Naive thymus-derived CD4-positive, alpha-beta T cell (primary cell): ENCODE measurements at regions not wholly inside any gene's neighbourhood (a gene's known extent, or its start where the extent isn't known, plus 50 kb on each side); places are given as distances from the start of the nearest gene placed in this dataset.
A peak's percentile ranks its signal among the peaks of the same experiment; 100 is the strongest.

Experiments used
- ATAC-seq: fragments of 150-1000 bp; cut with Tn5 transposase; 2 replicates; pipeline ENCODE4 v1.10.0; 2021; ENCODE audit warnings: mild to moderate bottlenecking, moderate library complexity
- CTCF ChIA-PET: fragments of 350-600 bp; sonication (Branson Sonifier 250); formaldehyde crosslinking; loops from one replicate; lab custom pipeline; 2021; ENCODE audit warnings: antibody characterized with exemption; lab: Charles Lee
- POLR2A ChIA-PET: fragments of 350-600 bp; sonication (Branson Sonifier 250); formaldehyde crosslinking; loops from one replicate; lab custom pipeline; 2021; ENCODE audit warnings: antibody characterized with exemption, inconsistent platforms; lab: Charles Lee
- DNase-seq, 9 donors: peaks; one replicate each; pipeline versions ENCODE4 v3.0.0 to v3.0.0-alpha.2; 2020 to 2022; ENCODE audit warnings: mixed read lengths in 1 of 9
- H3K27ac ChIP-seq: one replicate; pipeline ENCODE4 v1.7.0; 2013; ENCODE audit warnings: mild to moderate bottlenecking, low read depth, low read length, moderate library complexity
- H3K27me3 ChIP-seq, 2 donors: one replicate each; pipeline ENCODE4 v1.7.0; 2013; ENCODE audit warnings: low read length in 2 of 2, mild to moderate bottlenecking in 2 of 2, moderate library complexity in 2 of 2; ENCODE audit not compliant: control insufficient read depth in 2 of 2, insufficient read depth in 2 of 2
- H3K36me3 ChIP-seq, 3 experiments: 1 replicate in 2 of 3; 2 replicates in 1 of 3; pipeline ENCODE4 v1.7.0; 2013; ENCODE audit warnings: low read length in 3 of 3, mild to moderate bottlenecking in 3 of 3, moderate library complexity in 1 of 3; ENCODE audit not compliant: insufficient read depth in 3 of 3, control insufficient read depth in 2 of 3
- H3K4me1 ChIP-seq, 2 donors: one replicate each; pipeline ENCODE4 v1.7.0; 2013; ENCODE audit warnings: low read length in 2 of 2, mild to moderate bottlenecking in 2 of 2, moderate library complexity in 1 of 2; ENCODE audit not compliant: control insufficient read depth in 2 of 2, insufficient read depth in 2 of 2
- H3K4me3 ChIP-seq: 2 replicates; pipeline ENCODE4 v1.7.0; 2013; ENCODE audit warnings: mild to moderate bottlenecking, low read length
- H3K9me3 ChIP-seq, 3 experiments: 1 replicate in 2 of 3; 2 replicates in 1 of 3; pipeline ENCODE4 v1.7.0; 2013; ENCODE audit warnings: low read length in 3 of 3; ENCODE audit not compliant: control insufficient read depth in 2 of 3
- H3K27ac Mint-ChIP-seq, 9 donors: one replicate each; pipeline ENCODE4 v1.8.0; 2020 to 2022; ENCODE audit warnings: mixed read lengths in 9 of 9, mild to moderate bottlenecking in 8 of 9, moderate library complexity in 5 of 9, inconsistent platforms in 2 of 9
- H3K27me3 Mint-ChIP-seq, 5 donors: one replicate each; pipeline ENCODE4 v1.8.0; 2021 to 2022; ENCODE audit warnings: mixed read lengths in 5 of 5, mild to moderate bottlenecking in 1 of 5
- H3K36me3 Mint-ChIP-seq, 5 donors: one replicate each; pipeline ENCODE4 v1.8.0; 2020 to 2022; ENCODE audit warnings: mixed read lengths in 5 of 5, mild to moderate bottlenecking in 3 of 5, inconsistent platforms in 1 of 5
- H3K4me1 Mint-ChIP-seq, 7 donors: one replicate each; pipeline ENCODE4 v1.8.0; 2020 to 2022; ENCODE audit warnings: mixed read lengths in 7 of 7, mild to moderate bottlenecking in 3 of 7, inconsistent platforms in 1 of 7
- H3K4me3 Mint-ChIP-seq, 10 donors: one replicate each; pipeline ENCODE4 v1.8.0; 2020 to 2022; ENCODE audit warnings: mild to moderate bottlenecking in 10 of 10, mixed read lengths in 10 of 10, moderate library complexity in 6 of 10, inconsistent platforms in 2 of 10
- H3K9me3 Mint-ChIP-seq, 11 donors: one replicate each; pipeline ENCODE4 v1.8.0; 2020 to 2022; ENCODE audit warnings: mixed read lengths in 11 of 11, mild to moderate bottlenecking in 4 of 11, inconsistent platforms in 1 of 11, moderate library complexity in 1 of 11
- intact Hi-C, 2 donors: fragments of 100-400 bp; cut with micrococcal nuclease; formaldehyde crosslinking; loops; one replicate each; pipeline ENCODE4 v1.15.1; 2023

DNA sequence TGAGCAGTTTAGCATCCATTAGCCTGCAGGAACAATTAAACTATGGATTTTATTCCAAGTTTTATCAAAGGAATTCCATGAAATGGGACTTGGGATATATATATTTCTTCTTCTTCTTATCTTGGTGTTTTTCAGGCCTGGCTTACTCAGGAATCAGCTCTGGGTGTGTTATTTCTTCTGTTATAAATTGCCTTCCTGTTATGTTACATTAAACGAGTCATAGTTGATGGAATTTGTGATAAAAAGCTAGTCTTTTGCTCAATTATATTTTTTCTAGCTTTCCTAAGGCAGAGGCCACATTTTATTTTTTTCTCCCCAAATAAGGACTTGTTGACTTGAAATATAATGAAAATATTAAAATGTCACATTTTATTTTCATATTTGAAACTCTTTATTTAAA, 141.3 kb downstream of the EPC1 start:
- Mint-ChIP-seq H3K27ac (no peak overlapping the region), H3K9me3 (peaks cover 0 to 5% (median 0%) of the 10 kb centered on the region in 11 donors), H3K4me1 (peaks cover 0 to 5% (median 4%) of the 10 kb centered on the region in 7 donors), H3K36me3 (peaks cover 0 to 4% (median 0%) of the 10 kb centered on the region in 5 donors), H3K4me3 (no peak overlapping the region), H3K27me3 (peaks cover 0 to 6% (median 0%) of the 10 kb centered on the region in 5 donors)
- ChIA-PET CTCF (interaction anchor here (1.0 to 1.4 kb wide), 2 partner anchors 19 to 344 kb away, joined by 3 to 4 read pairs; no protein-coding TSS in a partner anchor), POLR2A (interaction anchor here (0.7 kb wide), 1 partner anchor 775 kb away, joined by 3 read pairs; no protein-coding TSS in a partner anchor)
- Histone ChIP-seq H3K27me3 (no peaks in the 10 kb centered on the region), H3K36me3 (no peaks in the 10 kb centered on the region), H3K27ac (no peak overlapping the region), H3K4me3 (no peak overlapping the region), H3K9me3 (no peaks in the 10 kb centered on the region), H3K4me1 (no peaks in the 10 kb centered on the region)
- ATAC-seq = no peak
- intact Hi-C loops = loop anchor here in 1 of 2 donors (2.0 kb wide), 1 partner anchor 1479 kb away; no protein-coding TSS in a partner anchor
- DNase-seq = no peak

DNA sequence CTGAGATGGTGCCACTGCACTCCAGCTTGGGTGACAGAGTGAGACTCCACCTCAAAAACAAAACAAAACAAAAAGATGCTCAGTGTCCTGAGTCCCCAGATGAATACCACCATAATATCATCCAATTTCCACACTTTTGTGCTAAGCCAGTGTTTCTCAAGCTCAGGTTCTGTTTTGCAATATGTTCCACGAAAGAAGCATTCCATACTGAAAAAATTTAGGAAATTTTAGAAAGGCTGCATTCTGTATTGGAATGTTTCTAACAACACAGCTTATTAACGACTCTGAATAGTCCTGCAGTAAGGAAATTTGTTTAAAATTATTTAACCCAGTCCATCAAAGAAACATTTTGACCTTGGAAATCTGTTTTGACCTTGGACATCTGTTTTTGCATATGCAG, 142.4 kb downstream of the EPC1 start:
- POLR2A ChIA-PET = no interaction called here
- no peak overlapping the region for H3K27ac ChIP-seq
- H3K27ac Mint-ChIP-seq = no peak overlapping the region
- H3K4me1 Mint-ChIP-seq = peaks cover 0 to 5% (median 4%) of the 10 kb centered on the region in 7 donors
- H3K27me3 Mint-ChIP-seq = peaks cover 0 to 6% (median 0%) of the 10 kb centered on the region in 5 donors
- H3K9me3 Mint-ChIP-seq = peaks cover 0 to 5% (median 0%) of the 10 kb centered on the region in 11 donors
- H3K36me3 Mint-ChIP-seq = peaks cover 0 to 4% (median 0%) of the 10 kb centered on the region in 5 donors
- H3K27me3 ChIP-seq = peaks cover 0 to 3% of the 10 kb centered on the region in 2 donors
- no peak overlapping the region for H3K4me3 Mint-ChIP-seq
- intact Hi-C loops = no loop called here
- ATAC-seq = no peak
- CTCF ChIA-PET = interaction anchor here (0.5 to 1.4 kb wide), 3 partner anchors 40 to 483 kb away, joined by 3 to 6 read pairs (median 3); no protein-coding TSS in a partner anchor
- no peaks in the 10 kb centered on the region for H3K36me3 ChIP-seq
- no peaks in the 10 kb centered on the region for H3K9me3 ChIP-seq
- no peak overlapping the region for H3K4me3 ChIP-seq
- DNase-seq = no peak
- no peaks in the 10 kb centered on the region for H3K4me1 ChIP-seq

DNA sequence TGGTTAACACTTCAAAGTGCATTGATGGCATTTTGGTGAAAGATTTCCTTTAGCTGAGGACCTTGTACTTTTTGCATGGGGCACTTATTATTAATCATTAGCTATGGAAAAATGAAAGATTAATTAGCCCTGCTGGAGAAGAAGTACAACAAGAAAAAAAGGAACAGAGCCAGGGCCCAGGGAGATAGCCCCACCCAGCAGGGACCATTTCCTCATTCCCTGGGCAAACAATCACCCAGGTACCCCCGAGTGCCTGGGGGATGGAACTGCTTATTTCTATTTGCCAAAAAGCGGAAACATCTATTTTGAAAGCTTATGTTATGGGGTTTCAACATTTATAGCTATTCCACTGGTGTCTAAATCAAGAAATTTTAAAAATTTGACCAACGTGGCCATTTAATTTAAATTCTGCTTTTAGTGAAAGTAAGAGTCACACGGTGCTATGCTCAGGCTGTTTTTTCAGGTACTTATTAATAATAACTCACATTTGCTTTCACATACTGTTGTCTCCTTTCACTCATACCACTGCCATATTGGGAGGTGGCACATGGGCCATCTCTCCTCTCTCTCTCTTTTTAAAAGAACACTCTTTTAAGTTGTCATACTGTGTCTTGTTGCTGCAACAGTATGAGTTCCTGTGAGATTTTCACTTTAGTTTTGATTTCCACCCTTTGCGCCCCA, 143.6 kb upstream of the KIF5B start:
- Mint-ChIP-seq H3K4me3 (no peak overlapping the region), H3K27ac (no peak overlapping the region)
- intact Hi-C loops = loop anchor here in 1 of 2 donors (10.0 kb wide), 1 partner anchor 805 kb away; no protein-coding TSS in a partner anchor

DNA sequence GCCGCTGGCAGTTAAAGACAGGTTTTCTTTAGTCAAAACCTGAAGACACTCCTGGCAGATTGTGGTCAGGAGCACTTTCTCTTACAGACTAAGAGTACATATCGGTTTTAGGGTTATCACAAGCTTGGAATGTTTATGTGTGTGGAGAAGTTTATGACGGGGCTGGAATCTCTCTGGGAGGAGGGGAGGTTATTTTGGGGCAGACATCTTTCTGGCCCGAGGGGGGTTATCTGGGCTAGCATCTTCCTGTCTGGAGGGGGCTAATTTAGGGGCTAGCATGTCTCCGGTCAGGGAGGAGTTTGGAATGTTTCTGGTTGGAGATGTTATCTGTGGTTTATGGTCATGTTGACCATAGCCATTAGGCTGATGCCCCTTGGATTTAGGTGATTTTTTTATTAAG, 141.2 kb upstream of the KIF5B start:
- Histone ChIP-seq H3K4me1 (no peaks in the 10 kb centered on the region), H3K36me3 (no peaks in the 10 kb centered on the region), H3K27me3 (peaks cover 0 to 3% of the 10 kb centered on the region in 2 donors), H3K27ac (no peak overlapping the region), H3K4me3 (no peak overlapping the region), H3K9me3 (no peaks in the 10 kb centered on the region)
- no peak overlapping the region for H3K4me3 Mint-ChIP-seq
- H3K36me3 Mint-ChIP-seq = no peaks in the 10 kb centered on the region
- H3K9me3 Mint-ChIP-seq = no peaks in the 10 kb centered on the region
- POLR2A ChIA-PET = interaction anchor here (0.6 kb wide), 1 partner anchor 132 kb away, joined by 3 read pairs; no protein-coding TSS in a partner anchor
- CTCF ChIA-PET = no interaction called here
- intact Hi-C loops = loop anchor here in 1 of 2 donors (10.0 kb wide), 1 partner anchor 807 kb away; no protein-coding TSS in a partner anchor
- no peak for DNase-seq
- peaks cover 0 to 8% (median 0%) of the 10 kb centered on the region in 5 donors for H3K27me3 Mint-ChIP-seq
- peaks cover 0 to 6% (median 0%) of the 10 kb centered on the region in 7 donors for H3K4me1 Mint-ChIP-seq
- ATAC-seq = no peak
- no peak overlapping the region for H3K27ac Mint-ChIP-seq

More for the DNA sequence above, 143.6 kb upstream of the KIF5B start:
- POLR2A ChIA-PET = no interaction called here
- Mint-ChIP-seq H3K27me3 (peaks cover 0 to 6% (median 2%) of the 10 kb centered on the region in 5 donors), H3K9me3 (peaks cover 0 to 5% (median 0%) of the 10 kb centered on the region in 11 donors), H3K4me1 (peaks cover 0 to 8% (median 0%) of the 10 kb centered on the region in 7 donors), H3K36me3 (peaks cover 0 to 4% (median 0%) of the 10 kb centered on the region in 5 donors)
- CTCF ChIA-PET = interaction anchor here (0.7 to 1.0 kb wide), 2 partner anchors 10 to 164 kb away, joined by 3 read pairs; no protein-coding TSS in a partner anchor
- no peaks in the 10 kb centered on the region for H3K36me3 ChIP-seq
- DNase-seq = no peak
- H3K9me3 ChIP-seq = no peaks in the 10 kb centered on the region
- ATAC-seq = peak; percentile 55
- no peaks in the 10 kb centered on the region for H3K4me1 ChIP-seq
- H3K27ac ChIP-seq = no peak overlapping the region
- H3K27me3 ChIP-seq = peaks cover 0 to 3% of the 10 kb centered on the region in 2 donors
- no peak overlapping the region for H3K4me3 ChIP-seq

DNA sequence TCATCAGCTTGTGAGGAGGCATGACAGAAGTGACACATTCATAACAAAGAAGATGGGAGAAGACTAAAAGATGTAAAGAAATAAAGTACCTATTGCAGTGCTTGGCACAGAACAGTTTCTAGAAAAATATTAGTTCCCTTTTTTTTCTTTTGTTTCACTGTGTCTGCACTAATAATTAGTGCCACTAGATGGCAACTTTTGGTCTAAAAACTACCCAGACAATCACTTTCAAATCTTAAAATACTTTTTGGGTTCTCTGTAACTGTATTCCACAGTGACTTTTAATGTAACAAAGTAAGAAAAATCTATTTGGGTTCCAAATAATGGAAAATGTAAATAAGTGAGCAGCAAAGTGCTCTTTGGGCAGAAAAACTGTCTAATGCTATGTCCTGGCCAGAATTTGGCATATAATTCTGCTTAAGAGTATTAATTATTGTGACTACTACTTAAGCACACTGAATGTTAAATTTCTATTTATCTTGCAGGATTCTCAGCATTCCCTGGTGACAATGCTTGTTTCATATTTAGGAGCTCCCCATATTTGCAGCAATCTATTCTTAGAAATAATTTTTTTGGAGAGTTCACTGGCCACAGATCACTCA, 134.8 kb upstream of the KIF5B start:
- peak; percentile 70 for ATAC-seq
- H3K9me3 Mint-ChIP-seq = no peaks in the 10 kb centered on the region
- H3K27ac Mint-ChIP-seq = peak overlapping the region in 1 of 9 donors; percentile 3

DNA sequence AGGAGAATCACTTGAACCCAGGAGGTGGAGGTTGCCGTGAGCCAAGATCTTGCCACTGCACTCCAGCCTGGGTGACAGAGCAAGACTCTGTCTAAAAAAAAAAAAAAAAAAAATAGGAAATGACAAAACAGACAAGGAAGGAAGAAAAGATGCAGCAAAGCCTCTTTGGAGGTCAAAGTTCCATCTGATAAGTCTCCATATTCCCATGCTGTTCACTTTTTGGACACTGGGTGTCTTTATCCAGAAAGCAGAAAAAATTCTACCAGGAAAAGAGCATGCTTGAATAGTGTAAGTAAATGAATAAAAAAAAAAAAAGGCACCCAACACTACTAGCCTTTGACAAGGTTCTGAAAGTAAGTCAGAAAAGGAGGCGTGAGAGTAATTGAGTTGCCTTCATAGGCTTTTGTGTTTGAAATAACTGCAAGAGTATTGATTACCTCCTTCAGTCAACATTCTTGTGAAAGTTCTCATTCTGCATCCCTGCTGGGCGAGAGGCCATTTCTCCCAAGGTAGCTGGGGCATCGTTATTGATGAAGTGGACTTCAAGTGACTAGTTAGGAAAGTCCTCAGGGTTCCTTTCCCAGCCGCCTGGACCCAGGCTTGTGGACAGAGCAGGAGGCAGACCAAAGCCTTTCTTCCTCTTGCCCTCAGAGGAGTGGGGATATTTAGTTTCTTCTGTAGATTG, 133.3 kb upstream of the KIF5B start:
- intact Hi-C loops = loop anchor here (2.0 to 10.0 kb wide), 4 partner anchors 67 to 815 kb away; partner anchors contain the start of gene CCDC7 (in 1 of the 2)
- no peak overlapping the region for H3K4me3 Mint-ChIP-seq
- no peaks in the 10 kb centered on the region for H3K27me3 ChIP-seq
- no peak overlapping the region for H3K27ac ChIP-seq
- CTCF ChIA-PET = interaction anchor here (0.6 to 1.5 kb wide), 3 partner anchors 10 to 1158 kb away, joined by 3 to 4 read pairs (median 4); partner anchors contain the start of gene ZNF438
- no peak overlapping the region for H3K27ac Mint-ChIP-seq
- H3K27me3 Mint-ChIP-seq = peaks cover 0 to 9% (median 0%) of the 10 kb centered on the region in 5 donors
- H3K36me3 Mint-ChIP-seq = no peaks in the 10 kb centered on the region
- no peaks in the 10 kb centered on the region for H3K4me1 ChIP-seq
- ATAC-seq = peak; percentile 12
- H3K9me3 Mint-ChIP-seq = no peaks in the 10 kb centered on the region
- POLR2A ChIA-PET = interaction anchor here (0.7 kb wide), 1 partner anchor 99 kb away, joined by 4 read pairs; no protein-coding TSS in a partner anchor
- no peak for DNase-seq
- H3K4me1 Mint-ChIP-seq = peaks cover 0 to 5% (median 4%) of the 10 kb centered on the region in 7 donors
- H3K36me3 ChIP-seq = no peaks in the 10 kb centered on the region
- no peak overlapping the region for H3K4me3 ChIP-seq
- no peaks in the 10 kb centered on the region for H3K9me3 ChIP-seq

More for the DNA sequence above, 134.8 kb upstream of the KIF5B start:
- no peaks in the 10 kb centered on the region for H3K36me3 Mint-ChIP-seq
- ChIA-PET POLR2A (interaction anchor here (1.1 kb wide), 1 partner anchor 155 kb away, joined by 3 read pairs; no protein-coding TSS in a partner anchor), CTCF (interaction anchor here (0.9 to 1.7 kb wide), 3 partner anchors 8 to 179 kb away, joined by 3 to 5 read pairs (median 3); no protein-coding TSS in a partner anchor)
- Histone ChIP-seq H3K27me3 (no peaks in the 10 kb centered on the region), H3K4me3 (no peak overlapping the region), H3K36me3 (no peaks in the 10 kb centered on the region), H3K9me3 (no peaks in the 10 kb centered on the region), H3K27ac (no peak overlapping the region), H3K4me1 (no peaks in the 10 kb centered on the region)
- DNase-seq = peak in 6 of 9 donors; percentile 17 to 49 (median 42)
- intact Hi-C loops = loop anchor here (1.0 to 10.0 kb wide), 11 partner anchors 16 to 965 kb away; partner anchors contain the start of gene CCDC7 (in 1 of the 2)
- H3K4me3 Mint-ChIP-seq = no peak overlapping the region
- peaks cover 0 to 9% (median 0%) of the 10 kb centered on the region in 5 donors for H3K27me3 Mint-ChIP-seq
- peaks cover 0 to 5% (median 4%) of the 10 kb centered on the region in 7 donors for H3K4me1 Mint-ChIP-seq
